HG02610 (cell line): ENCODE measurements at regions not wholly inside any gene's neighbourhood (a gene's known extent, or its start where the extent isn't known, plus 50 kb on each side); places are given as distances from the start of the nearest gene placed in this dataset.
A peak's percentile ranks its signal among the peaks of the same experiment; 100 is the strongest.

Source experiments
- ATAC-seq: cut with Tn5 transposase; IDR thresholded peaks from one replicate; pipeline ENCODE4 v1.9.1; 2021; ENCODE audit warnings: mild to moderate bottlenecking, moderate library complexity; ENCODE audit not compliant: unreplicated experiment

GRCh38 chr19:27793644-27794493, 1419.1 kb downstream of the UQCRFS1 start:
- peak; percentile 94 for ATAC-seq

- peak; percentile 77 for ATAC-seq
Measured at GRCh38 chr19:27793128-27793643, 1419.8 kb downstream of the UQCRFS1 start.

- no peak for ATAC-seq
Measured at GRCh38 chr19:27792576-27793127, 1420.3 kb downstream of the UQCRFS1 start.

- ATAC-seq = no peak
Measured at GRCh38 chr19:27780367-27781075, 1432.4 kb downstream of the UQCRFS1 start.

- no peak for ATAC-seq
Measured at GRCh38 chr19:27779954-27780353, 1433.0 kb downstream of the UQCRFS1 start.

GRCh38 chr19:27777726-27778125, 1435.2 kb downstream of the UQCRFS1 start:
- ATAC-seq = no peak

- ATAC-seq = no peak
Measured at GRCh38 chr19:27777242-27777641, 1435.7 kb downstream of the UQCRFS1 start.

- ATAC-seq = no peak
Measured at GRCh38 chr19:27776524-27776923, 1436.4 kb downstream of the UQCRFS1 start.

GRCh38 chr19:27776020-27776419, 1436.9 kb downstream of the UQCRFS1 start:
- no peak for ATAC-seq

GRCh38 chr19:27775395-27775794, 1437.6 kb downstream of the UQCRFS1 start:
- ATAC-seq = no peak

GRCh38 chr19:27774827-27775226, 1438.1 kb downstream of the UQCRFS1 start:
- ATAC-seq = no peak

- ATAC-seq = no peak
Measured at GRCh38 chr19:27774337-27774736, 1438.6 kb downstream of the UQCRFS1 start.

GRCh38 chr19:27773318-27774094, 1439.4 kb downstream of the UQCRFS1 start:
- no peak for ATAC-seq

GRCh38 chr19:27772059-27772458, 1440.9 kb downstream of the UQCRFS1 start:
- no peak for ATAC-seq

- ATAC-seq = no peak
Measured at GRCh38 chr19:27770095-27770494, 1442.9 kb downstream of the UQCRFS1 start.

GRCh38 chr19:27767234-27767633, 1445.7 kb downstream of the UQCRFS1 start:
- ATAC-seq = no peak

GRCh38 chr19:27765912-27766725, 1446.8 kb downstream of the UQCRFS1 start:
- no peak for ATAC-seq

GRCh38 chr19:27765397-27765796, 1447.6 kb downstream of the UQCRFS1 start:
- no peak for ATAC-seq

- ATAC-seq = no peak
Measured at GRCh38 chr19:27764186-27764804, 1448.7 kb downstream of the UQCRFS1 start.

GRCh38 chr19:27762933-27763332, 1450.0 kb downstream of the UQCRFS1 start:
- no peak for ATAC-seq
